NCI-H748 (cell line): ENCODE measurements at regions not wholly inside any gene's neighbourhood (a gene's known extent, or its start where the extent isn't known, plus 50 kb on each side); places are given as distances from the start of the nearest gene placed in this dataset.
"Not testable (repeated sequence)": the region's sequence is repeated elsewhere in the genome, so short reads cannot be mapped to it uniquely, and the experiment has no call there.

Experiments used
- DNase-seq: peaks from one replicate; lab custom pipeline; 2025; ENCODE audit not compliant: unreplicated experiment; lab: John Stamatoyannopoulos, UW

DNA sequence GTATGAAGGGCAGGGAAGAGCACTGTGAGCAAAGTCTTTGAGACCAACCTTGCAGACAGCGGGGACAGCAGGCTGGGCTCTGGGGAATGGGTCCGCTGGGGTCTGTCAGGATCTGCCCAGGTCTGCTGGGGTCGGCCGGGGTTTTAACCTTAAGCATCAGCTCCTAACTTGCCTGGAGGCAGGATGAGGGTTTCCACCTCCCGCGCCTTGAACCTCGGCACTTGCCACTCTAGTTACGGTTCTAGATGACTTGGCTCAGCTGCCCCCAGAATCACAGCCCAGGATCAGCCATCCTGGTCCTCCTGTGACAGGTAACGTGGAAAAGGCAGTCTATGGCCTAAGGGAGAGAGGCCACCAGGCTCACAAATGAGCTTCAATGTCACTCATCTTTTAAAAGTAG lies 50.4 kb upstream of the CACUL1 start:
- DNase-seq = no peak

DNA sequence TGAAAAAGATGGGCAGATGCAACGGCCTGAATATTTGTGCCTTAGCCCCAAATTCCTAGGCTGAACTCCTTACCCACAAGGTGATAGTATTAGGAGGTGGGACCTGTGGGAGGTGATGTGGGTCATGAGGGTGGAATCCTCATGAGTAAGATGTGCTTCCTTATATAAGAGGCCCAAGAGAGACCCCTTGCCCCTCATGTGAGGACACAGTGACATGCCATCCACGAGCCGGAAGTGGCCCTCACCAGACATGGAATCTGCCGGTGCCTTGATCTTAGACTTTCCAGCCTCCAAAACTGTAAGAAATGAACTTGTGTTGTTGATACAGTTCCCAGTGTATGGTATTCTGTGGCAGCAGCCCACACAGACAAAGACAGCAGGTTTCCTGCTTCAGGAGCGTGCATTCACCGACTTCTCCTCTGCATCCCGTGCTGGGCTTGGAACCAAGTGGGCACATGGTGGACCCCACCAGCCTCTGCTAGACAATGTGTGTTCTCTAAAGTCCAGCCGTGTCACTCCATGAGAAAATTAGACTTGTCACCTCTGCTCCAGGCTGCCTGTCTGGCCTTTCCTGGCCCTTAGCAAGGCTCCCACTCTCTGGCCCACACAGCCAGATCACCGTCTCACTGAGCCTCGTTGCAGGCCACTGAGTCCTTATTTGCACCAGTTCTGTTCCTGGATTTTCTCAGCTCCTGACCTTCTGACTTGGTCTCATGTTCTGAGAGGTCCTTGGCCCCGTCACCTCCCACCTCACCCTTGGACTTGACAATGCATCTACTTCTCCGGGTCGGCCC lies 52.9 kb upstream of the CACUL1 start:
- no peak for DNase-seq

GRCh38 chr10:118808601-118809356 lies 54.0 kb upstream of the CACUL1 start:
- DNase-seq = peak; percentile 41

DNA sequence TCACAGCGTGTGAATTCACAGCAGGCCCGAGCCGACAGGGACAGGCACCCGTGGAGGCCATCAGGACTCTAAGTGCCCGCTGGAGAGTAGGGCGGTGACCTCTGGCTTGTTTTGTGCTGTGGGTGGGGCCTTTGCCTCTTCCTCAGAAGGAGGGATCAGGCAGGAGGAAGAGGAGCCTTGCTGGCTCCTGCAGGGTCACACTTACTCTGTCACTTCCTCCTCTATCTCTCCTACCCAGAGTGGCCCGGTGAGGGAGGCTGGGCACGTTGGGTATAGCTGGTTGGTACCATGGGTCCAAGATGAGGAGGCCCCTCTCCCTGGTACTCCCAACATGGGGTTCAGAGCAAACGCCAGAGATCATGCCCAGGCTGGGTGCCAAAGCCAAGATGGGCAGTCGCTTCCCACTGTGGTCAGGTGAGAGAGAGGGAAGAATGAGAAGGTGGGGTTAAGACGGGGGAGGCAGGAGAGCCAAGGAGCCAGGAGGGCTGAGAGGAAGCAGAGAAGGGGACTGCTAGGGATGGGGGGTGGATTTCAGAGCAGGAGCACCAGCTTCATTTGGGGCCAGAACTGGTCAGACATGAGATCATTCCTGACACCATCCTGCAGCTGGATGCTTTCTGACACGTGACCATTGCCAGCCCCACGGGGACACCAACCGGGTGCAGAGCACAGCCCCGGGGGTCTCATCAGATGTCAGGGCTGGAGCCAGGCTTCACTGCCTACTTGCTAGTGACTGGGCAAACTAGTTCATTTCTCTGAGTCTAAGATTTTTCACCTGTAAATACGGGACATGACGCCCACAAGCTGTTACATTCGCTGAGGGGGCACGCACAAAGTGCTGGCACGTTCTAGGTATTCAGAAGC lies 54.8 kb upstream of the CACUL1 start:
- DNase-seq = no peak

DNA sequence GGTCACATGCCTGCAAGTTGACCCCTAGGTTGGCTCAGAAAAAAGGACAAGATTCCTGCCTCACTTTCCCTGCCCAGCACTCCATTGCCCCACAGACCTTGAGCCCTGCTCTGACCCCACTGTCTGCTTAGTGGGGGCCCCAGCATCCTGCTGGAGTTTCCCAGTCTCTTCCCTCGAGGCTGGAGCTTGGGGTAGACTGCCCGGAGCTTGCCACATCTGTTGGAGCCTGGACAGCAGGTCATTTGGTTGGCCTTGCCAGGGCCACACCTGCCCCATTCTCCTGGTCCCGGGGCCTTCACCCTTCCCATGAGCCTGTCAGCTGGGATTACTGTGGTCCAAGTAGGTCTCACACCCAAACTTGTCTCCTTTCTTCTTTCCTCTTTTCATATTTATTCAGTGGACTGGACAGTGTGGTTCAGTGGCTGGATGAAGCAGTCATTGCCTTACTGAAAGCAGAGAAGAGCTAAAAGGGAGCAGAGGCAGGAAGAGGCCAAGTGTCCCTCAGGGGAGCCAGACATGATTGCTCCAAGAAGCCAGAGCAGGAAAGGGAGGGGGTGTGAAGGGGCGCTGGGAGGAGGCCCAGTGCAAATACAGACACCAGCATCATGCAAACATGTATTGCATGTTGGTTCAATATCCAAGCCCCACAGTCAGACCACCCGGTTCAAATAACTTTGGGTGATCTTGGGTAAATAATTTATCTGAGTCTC lies 56.2 kb upstream of the CACUL1 start:
- DNase-seq = no peak

- no peak for DNase-seq
Measured at GRCh38 chr10:118811675-118812392, 57.1 kb upstream of the CACUL1 start.

GRCh38 chr10:118812393-118812740 lies 57.6 kb upstream of the CACUL1 start:
- DNase-seq = no peak

GRCh38 chr10:118813001-118813400 lies 58.2 kb upstream of the CACUL1 start:
- DNase-seq = not testable (repeated sequence)

GRCh38 chr10:118816471-118817168 lies 61.9 kb upstream of the CACUL1 start:
- DNase-seq = no peak

- DNase-seq = no peak
Measured at GRCh38 chr10:118817328-118818068, 62.7 kb upstream of the CACUL1 start.

DNA sequence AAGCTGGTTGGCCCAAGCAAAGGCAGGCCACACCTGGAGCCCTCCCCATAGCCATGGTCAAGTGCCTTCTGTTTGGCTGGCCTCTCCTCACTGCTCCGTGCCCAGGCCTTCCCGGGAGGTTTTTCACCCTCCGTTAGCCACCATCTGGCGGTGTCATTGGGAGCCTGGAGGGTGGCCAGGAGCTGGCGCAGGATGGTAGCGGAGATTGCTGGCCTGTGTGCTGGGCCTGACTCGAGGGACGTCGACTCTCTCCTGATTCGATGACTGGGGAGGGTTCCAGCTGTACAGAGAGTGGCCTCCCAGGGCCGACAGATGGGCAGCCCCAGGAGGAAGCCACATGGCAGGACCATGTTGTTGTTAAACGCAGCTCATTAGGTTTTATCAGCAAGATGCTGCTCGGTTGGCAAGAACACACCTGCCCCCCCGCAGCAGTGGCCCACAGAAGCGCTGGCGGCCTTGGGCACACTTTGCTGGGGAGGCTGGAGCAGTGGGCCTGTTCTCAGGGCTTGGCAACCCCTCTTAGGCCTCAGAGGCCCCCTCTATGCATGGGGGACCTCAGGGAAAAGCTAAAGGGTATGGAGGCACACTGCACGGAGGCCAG lies 64.0 kb upstream of the CACUL1 start:
- DNase-seq = peak; percentile 66

DNA sequence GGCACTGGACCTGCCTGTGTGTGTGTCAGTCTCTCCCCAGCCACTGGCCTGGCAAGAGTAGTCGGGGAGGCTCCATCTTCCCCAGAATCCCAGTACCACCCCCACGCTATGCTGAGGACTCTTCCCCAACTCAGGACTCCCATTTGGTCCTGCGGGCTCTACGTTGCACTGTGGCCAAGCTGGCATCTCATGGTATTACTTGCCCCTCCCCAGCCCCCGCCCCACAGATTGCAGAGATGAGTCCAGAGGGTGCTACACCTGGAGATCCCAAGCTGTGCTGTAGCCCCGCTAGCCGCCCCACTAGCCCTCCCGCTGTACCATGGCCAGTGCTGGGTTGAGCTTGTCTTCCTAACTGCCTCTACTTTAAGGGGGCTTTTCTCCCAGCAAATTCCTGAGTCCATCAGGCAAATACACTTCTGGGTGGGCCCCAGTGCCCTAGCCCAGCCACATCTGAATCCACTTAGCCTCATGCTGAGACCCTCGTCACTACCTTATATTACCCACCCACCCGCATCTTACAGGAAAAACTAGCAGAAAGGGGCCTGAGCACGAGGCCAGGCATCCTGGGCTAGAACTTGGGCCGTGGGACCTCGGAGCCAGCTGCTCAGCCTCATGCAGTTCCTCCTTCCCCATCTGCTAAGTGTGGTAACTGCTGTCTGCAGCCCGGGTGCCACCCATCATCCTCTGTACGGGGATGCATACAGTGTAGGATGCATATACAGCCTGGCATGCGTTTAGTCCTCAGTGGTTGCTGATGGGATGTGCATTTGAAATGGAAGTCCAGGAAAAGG lies 65.8 kb upstream of the CACUL1 start:
- DNase-seq = no peak

GRCh38 chr10:118823256-118823907 lies 68.6 kb upstream of the CACUL1 start:
- DNase-seq = no peak

DNA sequence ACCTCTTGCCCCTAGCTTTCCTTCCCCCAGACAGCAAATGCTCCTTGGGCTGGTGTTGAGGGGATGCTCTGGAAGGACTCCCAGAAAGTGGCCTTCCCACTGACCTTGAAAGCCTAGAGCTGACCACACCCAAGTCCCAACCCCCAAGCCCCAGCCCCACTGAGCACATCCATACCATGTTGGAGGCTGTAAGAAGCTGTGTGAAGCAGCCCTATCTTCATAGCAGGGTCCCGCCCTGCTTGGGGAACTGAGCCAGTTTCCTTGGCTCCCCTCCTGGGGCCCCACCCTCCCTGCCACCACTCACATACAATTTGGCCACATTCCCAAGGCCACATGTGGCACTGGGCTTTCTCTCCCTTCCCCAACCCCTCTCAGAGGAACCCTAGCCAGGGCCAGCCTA lies 72.3 kb upstream of the CACUL1 start:
- DNase-seq = no peak

- DNase-seq = no peak
Measured at GRCh38 chr10:118827466-118828155, 72.8 kb upstream of the CACUL1 start.

GRCh38 chr10:118832241-118832651 lies 77.5 kb upstream of the CACUL1 start:
- no peak for DNase-seq

GRCh38 chr10:118834370-118834769 lies 79.6 kb upstream of the CACUL1 start:
- DNase-seq = not testable (repeated sequence)
